ENCODE measurements at regions not wholly inside any gene's neighbourhood (a gene's known extent, or its start where the extent isn't known, plus 50 kb on each side); places are given as distances from the start of the nearest gene placed in this dataset.

DNA sequence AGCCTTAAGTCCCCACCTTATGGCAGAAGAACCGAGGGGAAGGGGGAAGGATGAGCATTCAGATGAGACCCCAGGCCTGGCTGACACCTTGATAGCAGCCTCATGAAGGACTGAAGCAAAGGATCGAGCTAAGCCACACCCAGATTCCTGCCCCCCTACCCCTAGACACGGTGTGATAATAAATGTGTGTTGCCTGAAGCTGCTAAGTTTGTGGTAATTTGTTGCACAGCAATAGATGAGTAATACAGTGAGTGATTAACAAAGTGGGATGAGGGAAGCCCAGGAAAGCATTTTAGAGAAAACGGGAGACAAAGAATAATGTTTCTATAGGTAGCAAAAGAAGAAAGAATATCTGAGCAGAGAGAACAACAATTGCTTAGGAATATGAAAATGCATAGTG lies 404.2 kb downstream of the MID1IP1 start:
- H3K9me2 ChIP-seq (replicated peaks; ENCODE audit: insufficient read depth, low read length): no peaks in the 10 kb centered on the region
- H3K4me3 ChIP-seq (ENCODE audit: insufficient read depth, low read length, poor library complexity, severe bottlenecking): no peak overlapping the region
- no peaks in the 10 kb centered on the region for H3K27me3 ChIP-seq (ENCODE audit: low read length)
- no peak overlapping the region for H3K4me2 ChIP-seq (ENCODE audit: low read depth, low read length, poor library complexity, severe bottlenecking)
- no peaks in the 10 kb centered on the region for H3F3A ChIP-seq (ENCODE audit: insufficient read depth)
- H3K36me3 ChIP-seq (ENCODE audit: low read length): no peaks in the 10 kb centered on the region
- no peak overlapping the region for H3K27ac ChIP-seq (ENCODE audit: low read depth, low read length)
- TF ChIP-seq, protein P1, sequence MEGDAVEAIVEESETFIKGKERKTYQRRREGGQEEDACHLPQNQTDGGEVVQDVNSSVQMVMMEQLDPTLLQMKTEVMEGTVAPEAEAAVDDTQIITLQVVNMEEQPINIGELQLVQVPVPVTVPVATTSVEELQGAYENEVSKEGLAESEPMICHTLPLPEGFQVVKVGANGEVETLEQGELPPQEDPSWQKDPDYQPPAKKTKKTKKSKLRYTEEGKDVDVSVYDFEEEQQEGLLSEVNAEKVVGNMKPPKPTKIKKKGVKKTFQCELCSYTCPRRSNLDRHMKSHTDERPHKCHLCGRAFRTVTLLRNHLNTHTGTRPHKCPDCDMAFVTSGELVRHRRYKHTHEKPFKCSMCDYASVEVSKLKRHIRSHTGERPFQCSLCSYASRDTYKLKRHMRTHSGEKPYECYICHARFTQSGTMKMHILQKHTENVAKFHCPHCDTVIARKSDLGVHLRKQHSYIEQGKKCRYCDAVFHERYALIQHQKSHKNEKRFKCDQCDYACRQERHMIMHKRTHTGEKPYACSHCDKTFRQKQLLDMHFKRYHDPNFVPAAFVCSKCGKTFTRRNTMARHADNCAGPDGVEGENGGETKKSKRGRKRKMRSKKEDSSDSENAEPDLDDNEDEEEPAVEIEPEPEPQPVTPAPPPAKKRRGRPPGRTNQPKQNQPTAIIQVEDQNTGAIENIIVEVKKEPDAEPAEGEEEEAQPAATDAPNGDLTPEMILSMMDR (IDR thresholded peaks at IDR 0.05; ENCODE audit: insufficient read depth, low read length, poor library complexity, severe bottlenecking): no peak
- no peak for TF ChIP-seq EZH2phosphoT487 (conservative IDR thresholded peaks at IDR 0.05; ENCODE audit: low read length)
- no peak overlapping the region for H3K9ac ChIP-seq (ENCODE audit: low read length)
- H2AFZ ChIP-seq (ENCODE audit: low read depth, low read length, severe bottlenecking): no peak overlapping the region
- H3K79me2 ChIP-seq (ENCODE audit: insufficient read depth, low read length): no peaks in the 10 kb centered on the region
- no peaks in the 10 kb centered on the region for H4K20me1 ChIP-seq (ENCODE audit: low read depth, low read length)
- no peaks in the 10 kb centered on the region for H3K9me3 ChIP-seq (ENCODE audit: insufficient read depth, low read length)

DNA sequence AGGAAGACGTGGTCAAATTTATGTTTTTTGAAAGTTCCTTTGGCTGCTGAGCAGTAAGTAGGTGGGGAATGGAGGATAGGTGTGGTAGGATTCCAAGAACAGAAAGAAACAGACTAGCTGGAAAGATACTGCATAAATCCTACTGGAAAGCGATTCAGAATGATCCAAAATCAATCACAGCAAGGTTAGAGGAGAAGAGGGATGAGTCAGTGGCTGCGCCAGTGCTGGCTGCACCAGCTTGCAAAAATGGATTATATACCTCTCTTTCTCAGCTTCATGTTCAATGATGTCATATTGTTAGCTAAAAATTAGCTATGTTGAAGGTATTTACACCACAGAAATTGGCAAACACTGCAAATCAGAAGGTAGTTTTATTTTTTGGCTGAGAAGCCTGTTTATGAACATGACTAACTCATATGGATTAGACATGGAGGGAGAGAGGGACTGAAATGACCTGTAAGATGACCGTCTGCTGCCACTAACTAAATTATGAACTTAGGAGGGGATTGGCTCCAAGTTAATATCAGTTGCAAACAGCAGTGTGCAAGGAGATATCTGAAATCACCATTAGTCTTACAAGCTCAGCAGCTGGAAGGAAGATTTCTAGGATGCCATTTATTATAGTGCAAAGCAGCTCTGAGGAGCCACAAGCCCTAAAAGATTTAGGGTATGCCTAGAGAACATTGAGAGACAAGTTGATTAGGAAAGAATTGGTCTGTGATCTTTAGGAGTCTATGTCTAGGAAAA lies 405.3 kb downstream of the MID1IP1 start:
- Histone ChIP-seq H3K4me2 (ENCODE audit: low read depth, low read length, poor library complexity, severe bottlenecking) (no peak overlapping the region), H3F3A (ENCODE audit: insufficient read depth) (no peaks in the 10 kb centered on the region), H3K4me3 (ENCODE audit: insufficient read depth, low read length, poor library complexity, severe bottlenecking) (no peak overlapping the region), H3K9ac (ENCODE audit: low read length) (no peak overlapping the region), H3K36me3 (ENCODE audit: low read length) (no peaks in the 10 kb centered on the region), H3K27me3 (ENCODE audit: low read length) (no peaks in the 10 kb centered on the region), H3K27ac (ENCODE audit: low read depth, low read length) (no peak overlapping the region), H3K9me2 (replicated peaks; ENCODE audit: insufficient read depth, low read length) (no peaks in the 10 kb centered on the region), H3K79me2 (ENCODE audit: insufficient read depth, low read length) (no peaks in the 10 kb centered on the region), H2AFZ (ENCODE audit: low read depth, low read length, severe bottlenecking) (no peak overlapping the region), H4K20me1 (ENCODE audit: low read depth, low read length) (no peaks in the 10 kb centered on the region), H3K9me3 (ENCODE audit: insufficient read depth, low read length) (no peaks in the 10 kb centered on the region)
- TF ChIP-seq EZH2phosphoT487 (conservative IDR thresholded peaks at IDR 0.05; ENCODE audit: low read length): no peak
- TF ChIP-seq, protein P1 (IDR thresholded peaks at IDR 0.05; ENCODE audit: insufficient read depth, low read length, poor library complexity, severe bottlenecking): no peak

DNA sequence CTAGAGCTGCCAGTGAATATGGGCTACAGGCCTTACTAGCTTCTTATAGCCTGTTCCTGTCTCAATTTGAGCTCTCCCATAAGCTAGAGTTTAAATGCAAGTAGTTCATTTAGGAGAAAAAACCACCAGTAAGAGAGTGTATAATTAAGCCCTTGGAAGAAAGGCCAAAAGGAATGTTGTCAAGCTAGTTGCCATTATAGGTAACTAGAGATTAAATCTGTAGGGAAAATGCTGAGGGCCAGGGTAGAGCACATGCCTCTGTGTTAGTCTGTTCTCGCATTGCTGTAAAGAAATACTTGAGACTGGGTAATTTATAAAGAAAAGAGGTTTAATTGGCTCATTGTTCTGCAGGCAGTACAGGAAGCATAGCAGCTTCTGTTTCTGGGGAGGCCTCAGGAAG lies 410.2 kb downstream of the MID1IP1 start:
- Histone ChIP-seq H3F3A (ENCODE audit: insufficient read depth) (no peaks in the 10 kb centered on the region), H3K4me2 (ENCODE audit: low read depth, low read length, poor library complexity, severe bottlenecking) (no peak overlapping the region), H3K4me3 (ENCODE audit: insufficient read depth, low read length, poor library complexity, severe bottlenecking) (no peak overlapping the region), H3K27ac (ENCODE audit: low read depth, low read length) (no peak overlapping the region), H3K9me3 (ENCODE audit: insufficient read depth, low read length) (no peaks in the 10 kb centered on the region), H3K36me3 (ENCODE audit: low read length) (no peaks in the 10 kb centered on the region), H3K9me2 (replicated peaks; ENCODE audit: insufficient read depth, low read length) (no peaks in the 10 kb centered on the region), H4K20me1 (ENCODE audit: low read depth, low read length) (no peaks in the 10 kb centered on the region), H3K27me3 (ENCODE audit: low read length) (no peaks in the 10 kb centered on the region), H3K79me2 (ENCODE audit: insufficient read depth, low read length) (no peaks in the 10 kb centered on the region), H3K9ac (ENCODE audit: low read length) (no peak overlapping the region), H2AFZ (ENCODE audit: low read depth, low read length, severe bottlenecking) (no peak overlapping the region)
- no peak for TF ChIP-seq EZH2phosphoT487 (conservative IDR thresholded peaks at IDR 0.05; ENCODE audit: low read length)
- TF ChIP-seq, protein P1 (IDR thresholded peaks at IDR 0.05; ENCODE audit: insufficient read depth, low read length, poor library complexity, severe bottlenecking): no peak
